Glomerular visceral epithelial cell (primary cell): ENCODE measurements at regions not wholly inside any gene's neighbourhood (a gene's known extent, or its start where the extent isn't known, plus 50 kb on each side); places are given as distances from the start of the nearest gene placed in this dataset.
"Not testable (repeated sequence)": the region's sequence is repeated elsewhere in the genome, so short reads cannot be mapped to it uniquely, and the experiment has no call there.

Experiments used
- DNase-seq: peaks from one replicate; pipeline ENCODE4 v3.0.0-alpha.2; 2016; ENCODE audit errors: extremely low spot score

DNA sequence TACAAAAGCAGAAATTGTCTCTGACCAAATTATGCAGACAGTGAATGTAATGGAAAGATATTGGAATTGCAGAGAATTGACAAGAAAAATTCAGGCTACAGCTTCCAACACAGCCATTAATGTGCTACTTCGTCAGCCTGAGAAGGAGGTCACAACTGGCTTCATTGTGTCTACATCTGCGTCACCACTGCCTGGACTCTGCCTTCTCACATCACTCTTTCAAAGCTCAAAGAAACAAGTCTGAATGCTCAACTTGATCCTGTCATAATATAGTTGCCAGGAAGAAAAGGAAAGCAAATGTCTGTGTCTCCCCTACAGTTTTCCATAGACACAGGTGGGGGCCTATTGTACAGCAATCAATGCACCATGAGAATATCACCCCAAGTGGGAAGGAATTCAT lies 806.5 kb upstream of the CDH10 start:
- no peak for DNase-seq

DNA sequence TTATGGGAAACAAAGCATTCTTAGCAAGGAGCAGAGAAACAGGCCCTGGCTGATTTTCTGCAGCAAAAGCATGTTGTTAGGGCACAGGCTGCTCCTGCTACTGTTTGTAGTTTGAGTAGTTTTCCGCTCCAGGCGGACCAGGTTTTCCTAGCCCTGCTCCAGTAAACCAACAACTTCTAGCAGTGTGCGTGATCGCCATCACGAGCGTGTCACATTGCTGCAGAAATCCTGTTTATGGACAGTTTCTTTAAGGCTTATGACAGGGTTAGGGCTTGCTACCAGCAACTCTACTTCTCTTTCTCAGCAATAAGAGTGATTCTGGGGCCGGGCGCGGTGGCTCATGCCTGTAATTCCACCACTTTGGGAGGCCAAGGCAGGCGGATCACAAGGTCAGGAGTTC lies 803.9 kb upstream of the CDH10 start:
- no peak for DNase-seq

- no peak for DNase-seq
These were observed 803.4 kb upstream of the CDH10 start for GRCh38 chr5:25448190-25448621.

- not testable (repeated sequence) for DNase-seq
These were observed 801.3 kb upstream of the CDH10 start for GRCh38 chr5:25446061-25446420.

DNA sequence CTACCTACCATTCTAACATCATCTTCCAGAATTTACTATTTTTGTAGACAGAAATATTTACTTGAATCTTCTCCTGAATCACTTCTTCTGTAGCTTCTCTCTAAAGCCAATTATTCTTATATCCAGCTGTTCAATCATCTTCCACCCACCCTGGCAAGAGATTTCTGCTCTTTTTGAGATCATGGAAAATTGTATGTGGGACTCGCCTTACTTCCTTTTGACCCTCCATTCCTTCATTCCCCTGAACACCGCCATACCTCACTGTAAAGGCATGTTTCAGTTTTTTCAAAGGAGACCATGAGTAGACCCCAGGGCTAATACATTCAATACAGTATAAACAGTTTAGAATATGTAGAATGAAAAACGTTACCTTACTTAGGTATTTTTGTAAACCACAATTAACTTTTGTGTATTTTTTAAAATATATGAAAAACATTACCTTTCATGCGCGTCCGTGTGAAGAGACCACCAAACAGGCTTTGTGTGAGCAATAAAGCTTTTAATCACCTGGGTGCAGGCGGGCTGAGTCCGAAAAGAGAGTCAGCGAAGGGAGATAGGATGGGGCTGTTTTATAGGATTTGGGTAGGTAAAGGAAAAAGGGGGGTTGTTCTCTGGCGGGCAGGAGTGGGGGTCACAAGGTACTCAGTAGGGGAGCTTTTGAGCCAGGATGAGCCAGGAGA lies 800.7 kb upstream of the CDH10 start:
- DNase-seq: not testable (repeated sequence)

DNA sequence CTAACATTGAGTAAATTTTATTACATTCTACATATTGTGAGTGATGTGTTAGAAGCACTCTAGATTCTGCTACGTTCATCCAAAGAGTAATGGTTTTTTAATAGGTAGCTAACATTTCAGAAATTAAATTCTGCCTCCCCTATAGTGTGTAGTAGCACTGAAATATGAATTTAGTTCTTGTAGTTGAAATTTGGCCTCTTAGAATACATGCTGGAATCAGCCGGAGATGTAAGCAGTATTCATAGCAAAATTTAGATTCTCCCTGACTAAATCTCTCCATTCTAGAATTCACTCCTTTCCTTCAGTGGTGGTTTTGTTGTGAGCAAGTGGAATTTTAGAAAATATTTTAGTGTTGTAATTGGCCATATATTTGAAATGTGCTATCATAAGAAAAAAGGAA lies 799.9 kb upstream of the CDH10 start:
- DNase-seq: no peak

GRCh38 chr5:25441810-25442209 lies 797.0 kb upstream of the CDH10 start:
- DNase-seq: no peak

DNA sequence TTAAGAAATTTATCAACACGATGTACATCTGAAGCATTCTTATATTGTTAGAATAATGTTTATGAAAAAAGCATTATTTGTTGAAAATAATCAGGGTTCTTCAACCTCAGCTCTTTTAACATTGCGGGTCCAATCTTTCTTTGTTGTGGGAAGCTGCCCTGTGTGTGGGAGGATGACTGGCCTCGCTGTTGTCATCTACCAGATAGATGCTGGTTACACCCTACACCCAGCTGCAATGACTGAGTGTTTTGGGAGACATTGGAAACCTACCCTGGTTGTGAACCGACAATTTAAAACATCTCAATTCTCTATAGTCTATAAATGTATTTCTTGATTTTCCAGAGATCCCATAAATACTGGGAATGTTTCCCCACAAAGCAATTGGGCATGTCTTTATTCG lies 794.2 kb upstream of the CDH10 start:
- no peak for DNase-seq

DNA sequence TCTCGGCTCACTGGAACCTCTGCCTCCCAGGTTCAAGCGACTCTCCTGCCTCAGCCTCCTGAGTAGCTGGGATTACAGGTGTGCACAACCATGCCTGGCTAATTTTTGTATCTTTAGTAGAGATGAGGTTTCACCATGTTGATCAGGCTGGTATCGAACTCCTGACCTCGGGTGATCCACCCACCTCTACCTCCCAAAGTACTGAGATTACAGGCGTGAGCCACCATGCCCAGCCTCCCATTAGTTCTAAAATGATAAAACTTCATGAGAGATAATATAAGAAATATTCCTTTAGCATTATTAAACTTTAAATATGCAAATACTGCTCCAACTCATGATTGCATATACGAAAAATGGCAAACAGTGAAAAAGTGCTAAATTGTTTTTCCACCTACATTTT lies 793.6 kb upstream of the CDH10 start:
- DNase-seq: not testable (repeated sequence)

DNA sequence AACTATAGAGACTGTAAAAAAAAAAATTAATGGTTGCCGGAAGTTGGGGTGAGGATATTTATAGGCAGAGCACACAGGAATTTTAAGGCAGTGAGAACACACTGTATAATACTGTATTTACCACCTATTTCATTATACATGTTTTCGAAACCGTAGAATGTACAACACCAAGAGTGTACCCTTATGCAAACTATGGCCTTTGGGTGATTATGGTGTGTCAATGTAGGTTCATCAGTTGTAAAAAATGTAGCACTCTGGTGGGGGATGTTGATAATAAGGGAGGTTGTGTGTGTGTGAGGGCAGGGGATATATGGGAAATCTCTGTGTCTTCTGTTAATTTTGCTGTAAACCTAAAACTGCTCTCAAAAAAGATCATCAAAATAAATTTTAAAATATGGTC lies 791.7 kb upstream of the CDH10 start:
- DNase-seq: no peak

GRCh38 chr5:25435882-25436281 lies 791.1 kb upstream of the CDH10 start:
- DNase-seq: no peak

DNA sequence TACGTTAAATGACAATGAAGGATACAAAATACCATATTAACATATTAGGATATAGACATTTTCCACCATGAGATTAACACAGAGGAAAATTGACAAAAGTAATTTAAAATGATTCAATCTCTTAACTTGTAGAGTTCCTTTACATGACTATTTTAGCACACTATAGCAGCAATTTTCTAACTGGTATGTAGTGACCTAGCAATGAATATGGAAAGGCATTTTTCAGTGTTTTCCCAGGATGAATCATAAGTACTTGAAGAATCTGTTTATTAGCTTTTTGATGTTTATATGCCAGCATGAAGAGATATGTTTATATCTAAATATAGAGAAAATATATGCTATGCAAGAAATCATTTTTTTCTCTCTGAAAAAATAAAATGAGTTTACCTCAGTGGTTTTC lies 782.5 kb upstream of the CDH10 start:
- DNase-seq: no peak

DNA sequence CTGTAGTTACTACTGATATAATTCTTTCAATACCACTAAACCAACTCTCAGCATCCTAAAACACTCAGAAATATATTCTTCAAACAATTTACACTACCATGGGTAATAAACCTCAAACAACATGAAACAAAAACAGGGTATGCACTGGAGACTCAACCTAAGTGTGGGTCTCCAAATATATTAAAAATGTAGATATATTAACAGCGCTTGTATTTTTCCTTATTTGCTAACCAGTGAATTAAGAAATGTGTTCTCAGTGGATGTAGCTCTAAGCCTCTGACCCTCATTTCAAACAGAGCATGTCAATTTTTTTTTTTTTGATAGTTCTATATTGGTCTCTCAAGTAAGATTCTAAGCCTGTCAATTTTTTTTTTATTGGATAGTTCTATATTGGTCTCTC lies 778.5 kb upstream of the CDH10 start:
- DNase-seq: no peak

DNA sequence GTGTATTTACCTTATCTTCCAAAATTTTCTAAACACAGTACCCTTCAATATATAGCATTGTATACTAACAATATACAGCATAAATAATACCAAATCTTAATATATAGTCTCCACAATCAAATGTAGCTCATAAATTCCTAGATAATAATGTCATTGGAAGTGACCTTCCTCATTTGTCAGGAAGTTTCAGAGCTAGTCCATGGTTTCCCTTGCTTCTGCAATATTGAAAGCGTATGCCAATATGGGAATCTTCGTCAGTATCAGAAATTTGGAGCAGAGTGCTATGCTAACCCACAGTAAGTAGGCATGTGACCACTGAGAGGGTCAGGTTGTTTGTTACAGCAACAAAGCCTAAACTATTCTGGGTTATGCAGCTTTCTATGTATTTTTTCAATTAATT lies 774.9 kb upstream of the CDH10 start:
- DNase-seq: no peak

DNA sequence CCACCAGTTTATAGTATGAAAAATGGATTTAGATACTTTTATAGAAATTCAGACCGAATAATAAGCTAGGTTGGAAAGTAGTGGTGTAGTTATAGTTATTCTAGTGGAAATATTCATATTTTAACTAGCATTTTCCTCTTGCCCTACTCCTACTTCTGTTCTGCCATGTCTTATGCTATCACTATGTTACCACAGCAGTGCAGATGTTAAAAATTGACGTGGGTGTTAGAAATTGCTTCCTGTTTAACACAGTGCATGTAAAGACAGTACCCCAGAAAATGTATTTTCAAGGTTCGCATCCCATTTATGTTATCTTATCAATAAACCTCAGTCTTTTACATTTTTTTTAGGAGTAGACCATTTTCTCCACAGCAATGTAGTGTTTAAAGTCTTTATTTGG lies 774.2 kb upstream of the CDH10 start:
- no peak for DNase-seq

- no peak for DNase-seq
These were observed 773.6 kb upstream of the CDH10 start for GRCh38 chr5:25418319-25418859.

- no peak for DNase-seq
These were observed 772.2 kb upstream of the CDH10 start for GRCh38 chr5:25416960-25417359.

DNA sequence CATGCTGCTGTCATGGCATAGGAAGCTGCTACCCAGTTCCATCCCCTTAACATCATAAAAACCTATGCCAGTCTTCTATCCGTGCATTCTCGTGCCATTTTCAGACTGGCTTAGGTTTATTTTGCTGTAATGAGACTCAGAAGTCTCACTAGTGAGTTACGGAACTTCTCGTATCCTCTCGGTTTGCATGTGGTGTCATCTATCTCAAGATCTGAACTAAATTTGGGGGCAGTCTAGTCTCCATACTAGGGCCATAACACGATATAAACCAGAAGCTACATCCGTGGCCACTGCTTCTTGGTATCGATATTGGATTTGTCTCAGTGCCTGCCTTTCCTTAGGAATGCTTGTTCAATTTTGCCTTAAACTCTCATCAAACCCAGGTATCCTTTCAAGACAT lies 771.2 kb upstream of the CDH10 start:
- no peak for DNase-seq

GRCh38 chr5:25414742-25415141 lies 770.0 kb upstream of the CDH10 start:
- DNase-seq: peak; percentile 54

- DNase-seq: no peak
These were observed 767.4 kb upstream of the CDH10 start for GRCh38 chr5:25412116-25412661.

DNA sequence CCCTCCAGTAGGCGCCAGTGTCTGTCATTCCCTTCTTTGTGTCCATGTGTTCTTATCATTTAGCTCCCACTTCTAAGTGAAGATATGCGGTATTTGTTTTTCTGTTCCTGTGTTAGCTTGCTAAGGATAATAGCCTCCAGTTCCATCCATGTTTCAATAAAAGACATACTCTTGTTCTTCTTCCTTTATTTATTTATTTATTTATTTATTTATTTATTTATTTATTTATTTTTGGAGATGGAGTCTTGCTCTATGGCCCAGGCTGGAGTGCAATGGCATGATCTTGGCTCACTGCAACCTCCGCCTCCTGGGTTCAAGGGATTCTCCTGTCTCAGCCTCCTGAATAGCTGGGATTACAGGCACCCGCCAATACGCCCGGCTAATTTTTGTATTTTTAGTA lies 762.6 kb upstream of the CDH10 start:
- not testable (repeated sequence) for DNase-seq

DNA sequence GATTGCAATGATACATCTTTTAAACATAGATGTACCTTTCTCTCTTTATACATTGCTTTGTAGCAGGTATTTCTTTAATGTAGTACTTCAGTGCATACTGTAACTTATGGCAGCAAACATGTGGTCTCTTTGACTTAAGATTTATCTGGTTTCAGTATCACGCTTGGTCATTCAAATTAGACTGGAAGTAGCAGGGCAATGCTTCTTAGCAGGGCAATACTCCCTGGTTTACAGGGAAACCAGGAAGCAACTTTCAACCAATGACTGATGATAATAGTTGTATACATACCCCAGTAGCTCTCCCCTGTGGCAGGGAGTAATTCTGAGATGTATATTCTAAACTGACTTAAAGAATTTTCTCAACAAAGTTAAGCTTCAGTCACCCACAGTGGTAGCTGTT lies 761.1 kb upstream of the CDH10 start:
- DNase-seq: no peak

GRCh38 chr5:25399878-25400480 lies 755.2 kb upstream of the CDH10 start:
- DNase-seq: no peak
